A549 (cell line): ENCODE measurements at regions not wholly inside any gene's neighbourhood (a gene's known extent, or its start where the extent isn't known, plus 50 kb on each side); places are given as distances from the start of the nearest gene placed in this dataset.

ENCODE experiments used
- ATOH8 ChIP-seq: fragments of 250-450 bp; sonication (Bioruptor Pico); IDR thresholded peaks from 2 replicates; pipeline ENCODE4 v1.5.0; 2020; ENCODE audit warnings: low read depth, mild to moderate bottlenecking, moderate library complexity
- BHLHE40 ChIP-seq: IDR thresholded peaks from 2 replicates; pipeline ENCODE4 v1.6.1; 2012; ENCODE audit warnings: low read depth, low read length, inconsistent platforms
- CBX2 ChIP-seq: fragments of 200-600 bp; sonication (generic); IDR thresholded peaks from 2 replicates; pipeline ENCODE4 v1.6.1; 2016; ENCODE audit warnings: low read depth, mild to moderate bottlenecking, borderline replicate concordance
- CBX8 ChIP-seq: fragments of 200-600 bp; sonication (generic); IDR thresholded peaks from 2 replicates; pipeline ENCODE4 v1.6.1; 2016
- E2F6 ChIP-seq: IDR thresholded peaks from 2 replicates; pipeline ENCODE4 v1.6.1; 2012; ENCODE audit warnings: low read depth, borderline replicate concordance
- EHF ChIP-seq: fragments of 250-450 bp; sonication (Bioruptor Pico); IDR thresholded peaks from 2 replicates; pipeline ENCODE4 v1.5.0; 2020; ENCODE audit warnings: mild to moderate bottlenecking
- EHMT2 ChIP-seq: fragments of 200-600 bp; sonication (generic); IDR thresholded peaks from 2 replicates; pipeline ENCODE4 v1.6.1; 2016; ENCODE audit warnings: antibody characterized with exemption, low read depth, mild to moderate bottlenecking, moderate library complexity
- EP300 ChIP-seq, 2 experiments: fragments of >200 bp; sonication (Bioruptor Twin); formaldehyde crosslinking; IDR thresholded peaks; 2 replicates in 1 of 2; 3 replicates in 1 of 2; pipeline ENCODE4 v1.6.1; 2016 to 2017
- ESRRA ChIP-seq: fragments of 150-350 bp; IDR thresholded peaks from 2 replicates; pipeline ENCODE4 v1.6.1; 2014; ENCODE audit warnings: mild to moderate bottlenecking, low read length, borderline replicate concordance
- FOSB ChIP-seq: fragments of 250-450 bp; sonication (Bioruptor Pico); IDR thresholded peaks from 2 replicates; pipeline ENCODE4 v1.5.0; 2020; ENCODE audit warnings: mild to moderate bottlenecking, moderate library complexity
- FOSL2 ChIP-seq, 2 experiments: fragments of 450-650 bp in 1 of 2; fragments of >200 bp in 1 of 2; sonication (Bioruptor Twin) in 1 of 2; formaldehyde crosslinking; IDR thresholded peaks; 2 replicates each; pipeline versions ENCODE4 v1.5.0 to v1.6.1; 2016 to 2020; ENCODE audit warnings: mild to moderate bottlenecking in 1 of 2, moderate library complexity in 1 of 2
- FOXS1 ChIP-seq: fragments of 250-450 bp; sonication (Bioruptor Pico); IDR thresholded peaks from 2 replicates; pipeline ENCODE4 v1.5.0; 2020; ENCODE audit warnings: mild to moderate bottlenecking, moderate library complexity
- HES2 ChIP-seq: fragments of >200 bp; sonication (Bioruptor Twin); formaldehyde crosslinking; IDR thresholded peaks from 2 replicates; pipeline ENCODE4 v1.6.1; 2016
- HOXA7 ChIP-seq: fragments of 250-450 bp; sonication (Bioruptor Pico); IDR thresholded peaks from 2 replicates; pipeline ENCODE4 v1.5.0; 2020; ENCODE audit warnings: mild to moderate bottlenecking, moderate library complexity
- HOXB13 ChIP-seq: fragments of 250-450 bp; sonication (Bioruptor Pico); IDR thresholded peaks from 2 replicates; pipeline ENCODE4 v1.5.0; 2020; ENCODE audit warnings: low read depth, mild to moderate bottlenecking, moderate library complexity
- HOXB5 ChIP-seq: fragments of 250-450 bp; sonication (Bioruptor Pico); IDR thresholded peaks from 2 replicates; pipeline ENCODE4 v1.5.0; 2020; ENCODE audit warnings: mild to moderate bottlenecking, moderate library complexity
- JUN ChIP-seq, 2 experiments: fragments of >200 bp; sonication (Bioruptor Twin); formaldehyde crosslinking; IDR thresholded peaks; 2 replicates in 1 of 2; 3 replicates in 1 of 2; pipeline ENCODE4 v1.6.1; 2016 to 2017
- KDM1A ChIP-seq: fragments of 200-600 bp; sonication (generic); IDR thresholded peaks from 2 replicates; pipeline ENCODE4 v1.6.1; 2016; ENCODE audit warnings: low read depth, mild to moderate bottlenecking
- MAZ ChIP-seq: fragments of 150-350 bp; IDR thresholded peaks from 2 replicates; pipeline ENCODE4 v1.6.1; 2014; ENCODE audit warnings: antibody characterized with exemption, low read depth, low read length, borderline replicate concordance
- NPAS2 ChIP-seq: fragments of 250-450 bp; sonication (Bioruptor Pico); IDR thresholded peaks from 2 replicates; pipeline ENCODE4 v1.8.0; 2022; ENCODE audit warnings: mild to moderate bottlenecking, moderate library complexity, borderline replicate concordance
- PHF8 ChIP-seq: fragments of 200-600 bp; sonication (generic); IDR thresholded peaks from 2 replicates; pipeline ENCODE4 v1.6.1; 2016; ENCODE audit warnings: low read depth, mild to moderate bottlenecking, antibody characterized with exemption, moderate library complexity, borderline replicate concordance
- POLR2AphosphoS2 ChIP-seq: conservative IDR thresholded peaks from 2 replicates; pipeline ENCODE4 v1.6.1; 2012; ENCODE audit warnings: low read length, improper control_type of control experiment, inconsistent platforms
- RARB ChIP-seq: fragments of 250-450 bp; sonication (Bioruptor Pico); IDR thresholded peaks from 2 replicates; pipeline ENCODE4 v1.8.0; 2021; ENCODE audit warnings: mild to moderate bottlenecking, moderate library complexity
- RCOR1 ChIP-seq: fragments of 150-350 bp; IDR thresholded peaks from 2 replicates; pipeline ENCODE4 v1.6.1; 2014; ENCODE audit warnings: antibody characterized with exemption, low read length, low read depth
- RNF2 ChIP-seq: fragments of 200-600 bp; sonication (generic); IDR thresholded peaks from 2 replicates; pipeline ENCODE4 v1.6.1; 2016; ENCODE audit warnings: low read depth, mild to moderate bottlenecking, antibody characterized with exemption, moderate library complexity, borderline replicate concordance
- TFCP2L1 ChIP-seq: fragments of 250-450 bp; sonication (Bioruptor Pico); IDR thresholded peaks from 2 replicates; pipeline ENCODE4 v1.5.0; 2021; ENCODE audit warnings: mild to moderate bottlenecking
- TP53 ChIP-seq: fragments of 250-450 bp; sonication (Bioruptor Pico); IDR thresholded peaks from 2 replicates; pipeline ENCODE4 v1.5.0; 2021; ENCODE audit warnings: mild to moderate bottlenecking, moderate library complexity
- ZFP36 ChIP-seq: fragments of 450-650 bp; IDR thresholded peaks from 2 replicates; pipeline ENCODE4 v1.6.1; 2014; ENCODE audit warnings: borderline replicate concordance; ENCODE audit not compliant: partially characterized antibody
- ZNF302 ChIP-seq: fragments of 250-450 bp; sonication (Bioruptor Pico); IDR thresholded peaks from 2 replicates; pipeline ENCODE4 v1.9.0; 2021; ENCODE audit warnings: inconsistent platforms, mild to moderate bottlenecking, moderate library complexity
- TF ChIP-seq, protein P1 (sequence below): IDR thresholded peaks from 2 replicates; pipeline ENCODE4 v1.6.1; 2012
- TF ChIP-seq, protein P2 (sequence below): IDR thresholded peaks from 2 replicates; pipeline ENCODE4 v1.6.1; 2012
- TF ChIP-seq, protein P3 (sequence below): fragments of >200 bp; sonication (Bioruptor Twin); formaldehyde crosslinking; IDR thresholded peaks from 3 replicates; pipeline ENCODE4 v1.5.1; 2016
- TF ChIP-seq, protein P4 (sequence below): fragments of 150-350 bp; IDR thresholded peaks from 2 replicates; pipeline ENCODE4 v1.6.1; 2014; ENCODE audit warnings: low read depth, mild to moderate bottlenecking, low read length

- no peak for TF ChIP-seq HES2
- TF ChIP-seq RCOR1 = no peak
- TF ChIP-seq NPAS2 = no peak
- no peak for TF ChIP-seq FOSB (CRISPR knock-in tag)
- no peak for TF ChIP-seq BHLHE40
- TF ChIP-seq ZFP36 = no peak
- TF ChIP-seq, protein P1, sequence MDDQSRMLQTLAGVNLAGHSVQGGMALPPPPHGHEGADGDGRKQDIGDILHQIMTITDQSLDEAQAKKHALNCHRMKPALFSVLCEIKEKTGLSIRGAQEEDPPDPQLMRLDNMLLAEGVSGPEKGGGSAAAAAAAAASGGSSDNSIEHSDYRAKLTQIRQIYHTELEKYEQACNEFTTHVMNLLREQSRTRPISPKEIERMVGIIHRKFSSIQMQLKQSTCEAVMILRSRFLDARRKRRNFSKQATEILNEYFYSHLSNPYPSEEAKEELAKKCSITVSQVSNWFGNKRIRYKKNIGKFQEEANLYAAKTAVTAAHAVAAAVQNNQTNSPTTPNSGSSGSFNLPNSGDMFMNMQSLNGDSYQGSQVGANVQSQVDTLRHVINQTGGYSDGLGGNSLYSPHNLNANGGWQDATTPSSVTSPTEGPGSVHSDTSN = peak; percentile 79
- TF ChIP-seq, protein P2, sequence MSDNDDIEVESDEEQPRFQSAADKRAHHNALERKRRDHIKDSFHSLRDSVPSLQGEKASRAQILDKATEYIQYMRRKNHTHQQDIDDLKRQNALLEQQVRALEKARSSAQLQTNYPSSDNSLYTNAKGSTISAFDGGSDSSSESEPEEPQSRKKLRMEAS = peak; percentile 95
- TF ChIP-seq CBX2 = no peak
- TF ChIP-seq RNF2 = no peak
- TF ChIP-seq JUN (IDR thresholded peaks at IDR 0.05) = peak; percentile 64 to 69; a peak in 2 of 5 replicates
- no peak for TF ChIP-seq CBX8
- TF ChIP-seq TFCP2L1 (CRISPR knock-in tag) = no peak
- no peak for TF ChIP-seq HOXB5 (CRISPR knock-in tag)
- no peak for TF ChIP-seq PHF8
- TF ChIP-seq MAZ = no peak
- TF ChIP-seq HOXB13 = no peak; the same call in 1 of the 2 replicates
- TF ChIP-seq FOXS1 (CRISPR knock-in tag) = no peak
- TF ChIP-seq EHF (CRISPR knock-in tag) = 0 out of 2 replicates have a peak, but pooled peaks have one; percentile 50
- TF ChIP-seq ESRRA = no peak
- no peak for TF ChIP-seq TP53 (CRISPR knock-in tag)
- TF ChIP-seq, protein P3, sequence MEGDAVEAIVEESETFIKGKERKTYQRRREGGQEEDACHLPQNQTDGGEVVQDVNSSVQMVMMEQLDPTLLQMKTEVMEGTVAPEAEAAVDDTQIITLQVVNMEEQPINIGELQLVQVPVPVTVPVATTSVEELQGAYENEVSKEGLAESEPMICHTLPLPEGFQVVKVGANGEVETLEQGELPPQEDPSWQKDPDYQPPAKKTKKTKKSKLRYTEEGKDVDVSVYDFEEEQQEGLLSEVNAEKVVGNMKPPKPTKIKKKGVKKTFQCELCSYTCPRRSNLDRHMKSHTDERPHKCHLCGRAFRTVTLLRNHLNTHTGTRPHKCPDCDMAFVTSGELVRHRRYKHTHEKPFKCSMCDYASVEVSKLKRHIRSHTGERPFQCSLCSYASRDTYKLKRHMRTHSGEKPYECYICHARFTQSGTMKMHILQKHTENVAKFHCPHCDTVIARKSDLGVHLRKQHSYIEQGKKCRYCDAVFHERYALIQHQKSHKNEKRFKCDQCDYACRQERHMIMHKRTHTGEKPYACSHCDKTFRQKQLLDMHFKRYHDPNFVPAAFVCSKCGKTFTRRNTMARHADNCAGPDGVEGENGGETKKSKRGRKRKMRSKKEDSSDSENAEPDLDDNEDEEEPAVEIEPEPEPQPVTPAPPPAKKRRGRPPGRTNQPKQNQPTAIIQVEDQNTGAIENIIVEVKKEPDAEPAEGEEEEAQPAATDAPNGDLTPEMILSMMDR = no peak
- TF ChIP-seq EHMT2 = no peak
- TF ChIP-seq, protein P4, sequence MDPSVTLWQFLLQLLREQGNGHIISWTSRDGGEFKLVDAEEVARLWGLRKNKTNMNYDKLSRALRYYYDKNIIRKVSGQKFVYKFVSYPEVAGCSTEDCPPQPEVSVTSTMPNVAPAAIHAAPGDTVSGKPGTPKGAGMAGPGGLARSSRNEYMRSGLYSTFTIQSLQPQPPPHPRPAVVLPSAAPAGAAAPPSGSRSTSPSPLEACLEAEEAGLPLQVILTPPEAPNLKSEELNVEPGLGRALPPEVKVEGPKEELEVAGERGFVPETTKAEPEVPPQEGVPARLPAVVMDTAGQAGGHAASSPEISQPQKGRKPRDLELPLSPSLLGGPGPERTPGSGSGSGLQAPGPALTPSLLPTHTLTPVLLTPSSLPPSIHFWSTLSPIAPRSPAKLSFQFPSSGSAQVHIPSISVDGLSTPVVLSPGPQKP = no peak
- TF ChIP-seq HOXA7 (CRISPR knock-in tag) = no peak
- TF ChIP-seq EP300 (IDR thresholded peaks at IDR 0.05) = peak; percentile 16 to 65; a peak in 1 of 5 replicates
- TF ChIP-seq E2F6 = 0 out of 2 replicates have a peak, but pooled peaks have one; percentile 22
- TF ChIP-seq ZNF302 (CRISPR knock-in tag) = no peak
- TF ChIP-seq ATOH8 (CRISPR knock-in tag) = no peak
- TF ChIP-seq KDM1A = no peak
- TF ChIP-seq POLR2AphosphoS2 = no peak
- peak; percentile 95 for TF ChIP-seq FOSL2 (IDR thresholded peaks at IDR 0.05)
- TF ChIP-seq FOSL2 (CRISPR knock-in tag; IDR thresholded peaks at IDR 0.05) = peak; percentile 99
- no peak for TF ChIP-seq RARB (CRISPR knock-in tag)
Observed at GRCh38 chr20:10848810-10849370, 175.1 kb upstream of the JAG1 start (continued).
